Cardiac fibroblast (primary cell): ENCODE measurements at regions not wholly inside any gene's neighbourhood (a gene's known extent, or its start where the extent isn't known, plus 50 kb on each side); places are given as distances from the start of the nearest gene placed in this dataset.

Experiments used
- DNase-seq, 2 donors: peaks; one replicate each; pipeline versions ENCODE4 v3.0.0 to v3.0.0-alpha.2; 2010; ENCODE audit warnings: low read depth in 2 of 2
- H3K4me3 ChIP-seq, 2 donors: replicated peaks in 1 of 2; 1 replicate in 1 of 2; 2 replicates in 1 of 2; pipeline ENCODE4 v1.5.1; 2011; ENCODE audit warnings: low read depth in 2 of 2, low read length in 2 of 2, mild to moderate bottlenecking in 2 of 2, moderate library complexity in 1 of 2
- CTCF ChIP-seq: IDR thresholded peaks from one replicate; pipeline ENCODE4 v1.5.1; 2011; ENCODE audit warnings: low read depth, mild to moderate bottlenecking, low read length, inconsistent platforms

GRCh38 chr7:130831322-130831721, 97.3 kb upstream of the KLF14 start:
- DNase-seq = no peak
- no peak for TF ChIP-seq CTCF
- no peak overlapping the region for H3K4me3 ChIP-seq

GRCh38 chr7:130831817-130832481, 97.9 kb upstream of the KLF14 start:
- DNase-seq = peak; percentile 72 to 78
- no peak overlapping the region for H3K4me3 ChIP-seq
- TF ChIP-seq CTCF = peak; percentile 56

- DNase-seq = peak; percentile 40 to 97
- TF ChIP-seq CTCF = no peak
- H3K4me3 ChIP-seq = no peak overlapping the region
These were observed 104.7 kb upstream of the KLF14 start for GRCh38 chr7:130838738-130839137.

GRCh38 chr7:130840599-130840998, 106.6 kb upstream of the KLF14 start:
- DNase-seq = no peak
- H3K4me3 ChIP-seq = no peak overlapping the region
- no peak for TF ChIP-seq CTCF

GRCh38 chr7:130841416-130841815, 107.4 kb upstream of the KLF14 start:
- no peak for TF ChIP-seq CTCF
- H3K4me3 ChIP-seq = no peak overlapping the region
- no peak for DNase-seq

GRCh38 chr7:130843703-130844102, 109.7 kb upstream of the KLF14 start:
- TF ChIP-seq CTCF = no peak
- DNase-seq = no peak
- H3K4me3 ChIP-seq = no peak overlapping the region
